Adrenal gland (tissue), 9 donors: ENCODE measurements at regions not wholly inside any gene's neighbourhood (a gene's known extent, or its start where the extent isn't known, plus 50 kb on each side); places are given as distances from the start of the nearest gene placed in this dataset.

ENCODE experiments used
- DNase-seq, 7 donors: peaks; one replicate each; pipeline ENCODE4 v3.0.0-alpha.2; 2019 to 2020
- H3K27ac ChIP-seq, 5 donors: fragments of 200-600 bp; sonication (generic) in 4 of 5; 1 replicate in 3 of 5; 2 replicates in 2 of 5; pipeline versions ENCODE4 v1.5.1 to v1.8.0; 2016 to 2020; ENCODE audit warnings: mild to moderate bottlenecking in 1 of 5
- H3K27me3 ChIP-seq: fragments of 200-600 bp; 2 replicates; pipeline ENCODE4 v1.8.0; 2021
- H3K36me3 ChIP-seq, 2 donors: fragments of 200-600 bp; replicated peaks in 1 of 2; 1 replicate in 1 of 2; 2 replicates in 1 of 2; pipeline versions ENCODE4 v1.5.1 to v1.8.0; 2018 to 2022
- H3K4me1 ChIP-seq, 2 donors: fragments of 200-600 bp; replicated peaks in 1 of 2; 1 replicate in 1 of 2; 2 replicates in 1 of 2; pipeline versions ENCODE4 v1.5.1 to v1.8.0; 2018 to 2021
- H3K4me3 ChIP-seq, 4 donors: fragments of 200-600 bp; sonication (generic) in 3 of 4; one replicate each; pipeline ENCODE4 v1.5.1; 2016 to 2018
- H3K9me3 ChIP-seq, 3 donors: fragments of 200-600 bp; sonication (generic) in 1 of 3; replicated peaks in 1 of 3; 1 replicate in 2 of 3; 2 replicates in 1 of 3; pipeline versions ENCODE4 v1.5.1 to v1.8.0; 2016 to 2021
- POLR2A ChIP-seq, 2 donors: fragments of 450-650 bp; IDR thresholded peaks; one replicate each; pipeline ENCODE4 v1.6.1; 2017; ENCODE audit warnings: antibody characterized with exemption in 2 of 2, mild to moderate bottlenecking in 2 of 2, moderate library complexity in 1 of 2
- WGBS, 4 donors: extraction: QIAGEN DNeasy Blood & Tissue Kit in 2 of 4; methylation state at CpG; one replicate each; pipeline versions ENCODE4 v1.1.5 to v1.1.7; 2013 to 2017; 5-methylcytosine and 5-hydroxymethylcytosine counted together
- intact Hi-C, 2 donors: fragments of 100-400 bp; cut with DNase I; formaldehyde crosslinking; loops; one replicate each; pipeline versions ENCODE4 v1.14.1 to v1.15.0; 2022 to 2023
- TF ChIP-seq, protein P1 (sequence below), 6 experiments: fragments of 450-650 bp in 4 of 6; fragments of 200-600 bp in 2 of 6; sonication (generic) in 1 of 6; IDR thresholded peaks; 1 replicate in 5 of 6; 2 replicates in 1 of 6; pipeline versions ENCODE4 v1.5.1 to v1.8.0; 2016 to 2021; ENCODE audit warnings: antibody characterized with exemption in 6 of 6, mild to moderate bottlenecking in 2 of 6, moderate library complexity in 1 of 6
- donor health status: healthy with polysubstance abuse.
- donor health status: Bipolar disorder and iron deficiency.
- donor health status: DM: yes; HTN: yes; CAD: no.
- donor health status: DM: no; HTN: no; CAD: no.
- donor health status: DM: no; HTN: no; CAD: no.

DNA sequence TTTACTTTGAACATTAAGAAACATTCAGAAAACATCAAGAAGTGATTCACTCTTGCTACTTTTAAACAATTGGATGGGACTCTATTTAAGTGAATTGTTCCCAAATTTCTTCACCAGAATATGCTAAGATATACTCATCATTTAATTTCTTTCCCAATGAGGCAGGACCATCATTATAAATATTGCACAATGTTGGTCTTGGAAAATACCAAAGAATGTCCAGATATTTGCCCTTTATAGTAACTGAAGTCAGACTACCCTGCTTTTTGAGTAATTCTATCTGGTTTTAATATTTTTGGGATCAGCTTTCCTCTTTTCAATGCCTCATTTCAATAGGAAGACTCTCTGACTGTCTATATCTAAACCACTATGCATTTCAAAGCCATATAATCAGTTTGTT lies 129.4 kb upstream of the TENM3 start:
- Histone ChIP-seq H3K27ac (no peak overlapping the region), H3K4me3 (no peak overlapping the region), H3K27me3 (no peaks in the 10 kb centered on the region), H3K9me3 (no peaks in the 10 kb centered on the region), H3K36me3 (no peaks in the 10 kb centered on the region), H3K4me1 (no peaks in the 10 kb centered on the region)
- intact Hi-C loops = no loop called here
- TF ChIP-seq POLR2A (IDR thresholded peaks at IDR 0.05) = no peak
- TF ChIP-seq, protein P1, sequence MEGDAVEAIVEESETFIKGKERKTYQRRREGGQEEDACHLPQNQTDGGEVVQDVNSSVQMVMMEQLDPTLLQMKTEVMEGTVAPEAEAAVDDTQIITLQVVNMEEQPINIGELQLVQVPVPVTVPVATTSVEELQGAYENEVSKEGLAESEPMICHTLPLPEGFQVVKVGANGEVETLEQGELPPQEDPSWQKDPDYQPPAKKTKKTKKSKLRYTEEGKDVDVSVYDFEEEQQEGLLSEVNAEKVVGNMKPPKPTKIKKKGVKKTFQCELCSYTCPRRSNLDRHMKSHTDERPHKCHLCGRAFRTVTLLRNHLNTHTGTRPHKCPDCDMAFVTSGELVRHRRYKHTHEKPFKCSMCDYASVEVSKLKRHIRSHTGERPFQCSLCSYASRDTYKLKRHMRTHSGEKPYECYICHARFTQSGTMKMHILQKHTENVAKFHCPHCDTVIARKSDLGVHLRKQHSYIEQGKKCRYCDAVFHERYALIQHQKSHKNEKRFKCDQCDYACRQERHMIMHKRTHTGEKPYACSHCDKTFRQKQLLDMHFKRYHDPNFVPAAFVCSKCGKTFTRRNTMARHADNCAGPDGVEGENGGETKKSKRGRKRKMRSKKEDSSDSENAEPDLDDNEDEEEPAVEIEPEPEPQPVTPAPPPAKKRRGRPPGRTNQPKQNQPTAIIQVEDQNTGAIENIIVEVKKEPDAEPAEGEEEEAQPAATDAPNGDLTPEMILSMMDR (IDR thresholded peaks at IDR 0.05) = no peak
- DNase-seq = no peak

DNA sequence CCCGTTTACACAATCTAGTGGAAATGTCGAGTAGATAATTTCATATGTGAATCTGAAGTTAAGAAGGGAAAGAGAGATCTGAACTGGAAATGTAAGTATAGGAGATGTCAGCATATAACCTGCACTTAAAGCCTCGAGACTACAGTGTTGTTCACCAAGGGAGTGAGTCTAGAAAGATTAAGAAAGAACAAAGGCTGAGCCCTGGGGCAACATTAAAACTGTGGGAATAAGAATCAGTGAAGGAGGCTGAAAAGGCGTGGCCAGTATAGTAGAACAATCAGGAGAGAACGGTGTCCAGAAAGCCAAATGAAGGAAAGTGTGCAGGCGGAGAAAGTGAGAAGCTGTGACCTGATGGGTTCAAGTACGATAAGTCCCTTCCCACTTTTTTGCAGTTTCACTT lies 118.8 kb upstream of the TENM3 start:
- Histone ChIP-seq H3K27ac (no peak overlapping the region), H3K4me3 (no peak overlapping the region), H3K27me3 (no peaks in the 10 kb centered on the region), H3K4me1 (no peaks in the 10 kb centered on the region), H3K9me3 (peaks cover 0 to 8% (median 0%) of the 10 kb centered on the region in 3 donors), H3K36me3 (no peaks in the 10 kb centered on the region)
- intact Hi-C loops = no loop called here
- 90 to 93% (median 92%) methylated on average over 7 of the region's 7 CpGs for WGBS, 4 donors
- no peak for TF ChIP-seq POLR2A (IDR thresholded peaks at IDR 0.05)
- TF ChIP-seq, protein P1 (IDR thresholded peaks at IDR 0.05) = no peak
- no peak for DNase-seq

DNA sequence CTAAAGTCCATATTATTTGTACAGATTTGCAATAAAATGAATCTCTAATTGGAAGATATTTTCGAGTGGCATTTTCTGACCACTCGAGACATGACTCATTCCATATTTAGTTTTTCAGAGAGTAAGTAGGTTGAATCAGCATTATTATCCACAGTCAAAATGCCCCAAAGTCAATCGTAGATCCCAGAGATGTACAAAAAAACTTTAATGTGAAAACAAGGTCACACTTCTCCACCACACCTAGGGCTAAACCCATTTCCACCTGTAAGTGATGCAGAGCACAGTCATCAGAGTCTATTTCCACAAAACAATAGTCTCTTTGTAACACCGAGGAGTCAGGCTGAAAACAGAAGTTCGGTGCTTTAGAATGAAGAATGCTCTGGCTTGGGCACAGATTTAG lies 117.1 kb upstream of the TENM3 start:
- H3K4me3 ChIP-seq = no peak overlapping the region
- TF ChIP-seq, protein P1 (IDR thresholded peaks at IDR 0.05) = no peak
- no peak for TF ChIP-seq POLR2A (IDR thresholded peaks at IDR 0.05)
- H3K4me1 ChIP-seq = no peaks in the 10 kb centered on the region
- H3K27ac ChIP-seq = no peak overlapping the region
- WGBS, 4 donors = 82 to 87% (median 84%) methylated on average over 5 of the region's 5 CpGs
- intact Hi-C loops = no loop called here
- no peaks in the 10 kb centered on the region for H3K27me3 ChIP-seq
- peaks cover 0 to 8% (median 0%) of the 10 kb centered on the region in 3 donors for H3K9me3 ChIP-seq
- no peak for DNase-seq
- H3K36me3 ChIP-seq = no peaks in the 10 kb centered on the region

DNA sequence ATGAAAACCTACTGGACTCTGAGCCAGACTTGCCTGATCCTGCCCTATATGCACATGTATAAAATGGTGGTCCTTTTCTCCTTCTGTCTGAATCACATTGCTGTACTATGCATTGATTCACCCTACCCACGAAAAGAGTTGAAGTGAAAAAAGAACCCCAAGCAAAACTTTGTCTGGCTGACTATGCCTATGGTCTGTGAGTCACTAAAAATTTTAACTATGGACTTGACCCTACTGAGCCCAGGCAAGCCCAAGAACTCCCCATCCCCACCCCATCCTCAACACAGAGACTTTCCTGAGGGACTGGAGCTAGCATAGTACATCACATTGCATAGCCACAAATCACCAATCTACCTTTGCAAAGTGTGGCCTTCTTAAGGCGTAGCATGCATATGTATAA lies 116.6 kb upstream of the TENM3 start:
- no peaks in the 10 kb centered on the region for H3K4me1 ChIP-seq
- H3K27ac ChIP-seq = no peak overlapping the region

More for the DNA sequence above, 116.6 kb upstream of the TENM3 start:
- peaks cover 0 to 8% (median 0%) of the 10 kb centered on the region in 3 donors for H3K9me3 ChIP-seq
- intact Hi-C loops = no loop called here
- no peak for DNase-seq
- no peaks in the 10 kb centered on the region for H3K27me3 ChIP-seq
- no peak overlapping the region for H3K4me3 ChIP-seq
- WGBS, 4 donors = 79 to 92% (median 91%) methylated on average over 2 of the region's 2 CpGs
- H3K36me3 ChIP-seq = no peaks in the 10 kb centered on the region
- no peak for TF ChIP-seq POLR2A (IDR thresholded peaks at IDR 0.05)
- TF ChIP-seq, protein P1 (IDR thresholded peaks at IDR 0.05) = no peak
